Activated naive CD4-positive, alpha-beta T cell treated with anti-CD3 and anti-CD28 coated beads, Interleukin-2, amount 50 U/mL, for 24 hours (primary cell): ENCODE measurements at regions not wholly inside any gene's neighbourhood (a gene's known extent, or its start where the extent isn't known, plus 50 kb on each side); places are given as distances from the start of the nearest gene placed in this dataset.
"Not testable (repeated sequence)": the region's sequence is repeated elsewhere in the genome, so short reads cannot be mapped to it uniquely, and the experiment has no call there.

ENCODE experiments used
- H3K27ac Mint-ChIP-seq: one replicate; pipeline ENCODE4 v1.8.0; 2021; ENCODE audit warnings: mild to moderate bottlenecking, mixed read lengths
- H3K27me3 Mint-ChIP-seq: one replicate; pipeline ENCODE4 v1.8.0; 2021; ENCODE audit warnings: mixed read lengths
- H3K36me3 Mint-ChIP-seq: one replicate; pipeline ENCODE4 v1.8.0; 2021; ENCODE audit warnings: mixed read lengths
- H3K4me1 Mint-ChIP-seq: one replicate; pipeline ENCODE4 v1.8.0; 2021; ENCODE audit warnings: mixed read lengths
- H3K4me3 Mint-ChIP-seq: one replicate; pipeline ENCODE4 v1.8.0; 2021; ENCODE audit warnings: mild to moderate bottlenecking, mixed read lengths
- H3K9me3 Mint-ChIP-seq: one replicate; pipeline ENCODE4 v1.8.0; 2021; ENCODE audit warnings: mixed read lengths

DNA sequence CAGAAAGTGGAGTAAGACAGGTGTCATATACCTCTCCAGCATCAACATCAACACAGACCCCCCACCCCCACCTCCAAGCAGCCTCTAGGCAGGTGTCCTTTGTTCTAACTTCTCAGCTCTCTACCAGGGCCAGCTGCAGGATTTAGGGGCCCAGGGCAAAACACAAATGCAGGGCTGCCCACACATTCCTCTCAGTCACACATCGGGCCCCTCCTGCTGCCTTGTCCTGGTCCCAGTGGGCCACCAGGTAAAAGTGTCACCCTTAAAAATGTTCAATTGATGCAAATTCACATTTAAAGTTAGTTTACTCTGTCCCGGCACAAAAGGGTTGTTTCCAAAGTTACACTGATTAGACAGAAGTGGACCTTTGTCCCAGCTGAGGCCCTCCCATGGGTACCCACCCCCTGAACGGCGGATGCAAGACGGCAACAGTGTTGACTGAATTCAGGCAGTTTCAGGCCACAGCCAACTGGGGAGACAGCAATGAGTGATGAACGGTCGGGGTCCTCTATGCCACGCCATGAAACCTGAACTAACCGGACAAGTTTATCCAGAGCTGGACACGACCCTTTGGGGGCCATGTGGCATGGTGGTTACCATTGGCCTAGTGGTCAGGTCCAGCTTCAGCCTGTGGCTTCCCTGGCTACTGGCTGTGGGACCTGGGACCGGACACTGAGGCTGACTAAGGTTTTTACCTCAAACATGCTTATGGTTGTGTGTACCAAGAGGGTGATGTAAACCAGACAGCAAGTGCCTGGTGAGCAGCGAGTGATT, 52.2 kb upstream of the UNC93A start:
- Mint-ChIP-seq H3K9me3 (no peaks in the 10 kb centered on the region), H3K36me3 (no peaks in the 10 kb centered on the region), H3K4me3 (no peak overlapping the region), H3K4me1 (no peaks in the 10 kb centered on the region), H3K27ac (no peak overlapping the region), H3K27me3 (peaks cover 2% of the 10 kb centered on the region)

DNA sequence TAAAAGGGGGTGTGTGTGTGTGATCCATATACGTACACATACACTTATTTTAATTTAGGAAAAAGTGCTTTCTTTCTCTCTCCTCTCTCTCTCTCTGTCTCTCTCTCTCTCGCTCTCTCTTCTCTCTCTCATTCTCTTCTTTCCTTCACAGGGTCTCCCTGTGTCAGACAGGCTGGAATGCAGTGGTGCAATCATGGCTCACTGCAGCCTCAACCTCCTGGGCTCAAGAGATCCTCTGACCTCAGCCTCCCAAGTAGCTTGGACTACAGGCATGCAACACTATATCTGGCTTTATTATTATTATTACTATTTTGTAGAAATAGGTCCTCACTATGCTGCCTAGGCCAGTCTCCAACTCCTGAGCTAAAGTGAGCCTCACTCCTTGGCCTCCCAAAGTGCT, 51.6 kb upstream of the UNC93A start:
- H3K36me3 Mint-ChIP-seq, H3K27me3 Mint-ChIP-seq, H3K27ac Mint-ChIP-seq, H3K4me1 Mint-ChIP-seq, H3K4me3 Mint-ChIP-seq, H3K9me3 Mint-ChIP-seq: not testable (repeated sequence)

DNA sequence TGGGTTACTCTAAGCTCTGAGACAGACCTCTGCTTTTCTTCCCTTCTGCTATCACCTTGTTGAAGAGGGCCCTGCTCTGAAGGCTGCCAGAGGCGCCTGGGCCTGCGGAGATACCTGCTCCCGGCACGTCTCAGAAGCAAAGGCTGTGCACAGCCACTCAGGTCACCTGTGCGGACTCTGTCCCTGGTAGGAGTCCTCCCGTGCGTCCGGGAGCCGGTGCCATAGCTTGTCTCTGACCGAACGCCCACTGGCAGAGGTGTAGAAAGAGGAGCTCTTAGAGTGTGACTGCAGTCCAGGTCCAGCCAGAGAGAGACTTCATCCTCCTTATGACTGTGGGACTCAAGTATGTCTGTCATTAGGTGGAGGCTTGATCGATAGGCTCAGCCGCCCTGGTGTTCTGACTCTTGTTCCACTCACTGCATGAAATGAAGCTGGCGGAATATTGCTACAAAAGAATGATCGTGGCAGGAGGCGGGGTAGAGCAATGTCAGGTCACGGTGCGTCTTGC, 51.0 kb upstream of the UNC93A start:
- no peaks in the 10 kb centered on the region for H3K9me3 Mint-ChIP-seq
- H3K27me3 Mint-ChIP-seq: no peaks in the 10 kb centered on the region
- no peak overlapping the region for H3K4me3 Mint-ChIP-seq
- no peak overlapping the region for H3K27ac Mint-ChIP-seq
- H3K36me3 Mint-ChIP-seq: no peaks in the 10 kb centered on the region
- no peaks in the 10 kb centered on the region for H3K4me1 Mint-ChIP-seq
